ENCODE measurements at regions not wholly inside any gene's neighbourhood (a gene's known extent, or its start where the extent isn't known, plus 50 kb on each side); places are given as distances from the start of the nearest gene placed in this dataset.

DNA sequence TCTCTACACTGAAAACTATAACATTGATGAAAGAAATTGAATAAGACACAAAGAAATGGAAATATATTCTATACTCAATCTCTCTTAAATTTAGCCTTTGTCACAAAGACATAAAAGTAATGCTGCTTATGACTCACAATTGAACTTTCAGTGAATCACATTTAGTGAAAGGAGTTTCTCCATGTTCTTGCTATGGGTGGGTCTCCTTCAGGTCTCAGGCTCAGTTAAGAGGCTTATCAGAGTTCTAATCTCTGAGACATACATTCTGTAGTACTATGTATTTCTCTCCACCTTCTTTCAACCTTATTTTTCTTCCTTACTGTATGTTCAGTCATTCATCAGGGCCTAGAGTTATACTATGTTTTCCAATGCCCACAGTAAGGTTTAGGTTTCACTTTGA, 220.9 kb downstream of the DTHD1 start:
- TF ChIP-seq, protein P1, sequence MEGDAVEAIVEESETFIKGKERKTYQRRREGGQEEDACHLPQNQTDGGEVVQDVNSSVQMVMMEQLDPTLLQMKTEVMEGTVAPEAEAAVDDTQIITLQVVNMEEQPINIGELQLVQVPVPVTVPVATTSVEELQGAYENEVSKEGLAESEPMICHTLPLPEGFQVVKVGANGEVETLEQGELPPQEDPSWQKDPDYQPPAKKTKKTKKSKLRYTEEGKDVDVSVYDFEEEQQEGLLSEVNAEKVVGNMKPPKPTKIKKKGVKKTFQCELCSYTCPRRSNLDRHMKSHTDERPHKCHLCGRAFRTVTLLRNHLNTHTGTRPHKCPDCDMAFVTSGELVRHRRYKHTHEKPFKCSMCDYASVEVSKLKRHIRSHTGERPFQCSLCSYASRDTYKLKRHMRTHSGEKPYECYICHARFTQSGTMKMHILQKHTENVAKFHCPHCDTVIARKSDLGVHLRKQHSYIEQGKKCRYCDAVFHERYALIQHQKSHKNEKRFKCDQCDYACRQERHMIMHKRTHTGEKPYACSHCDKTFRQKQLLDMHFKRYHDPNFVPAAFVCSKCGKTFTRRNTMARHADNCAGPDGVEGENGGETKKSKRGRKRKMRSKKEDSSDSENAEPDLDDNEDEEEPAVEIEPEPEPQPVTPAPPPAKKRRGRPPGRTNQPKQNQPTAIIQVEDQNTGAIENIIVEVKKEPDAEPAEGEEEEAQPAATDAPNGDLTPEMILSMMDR (IDR thresholded peaks at IDR 0.05; ENCODE audit: low read depth, low read length) = no peak
- no peak for TF ChIP-seq EZH2phosphoT487 (IDR thresholded peaks at IDR 0.05; ENCODE audit: low read depth)
